ENCODE measurements at regions not wholly inside any gene's neighbourhood (a gene's known extent, or its start where the extent isn't known, plus 50 kb on each side); places are given as distances from the start of the nearest gene placed in this dataset.

GRCh38 chr7:42483886-42484285, 246.9 kb upstream of the GLI3 start:
- TF ChIP-seq CTCF (IDR thresholded peaks at IDR 0.05; ENCODE audit: insufficient read depth, low read length, missing control alignments): no peak
- no peak overlapping the region for H3K4me3 ChIP-seq (ENCODE audit: low read depth, low read length)
- POLR2A ChIA-PET: no interaction called here
- no peak for DNase-seq (ENCODE audit: low read depth, low spot score)
- CTCF ChIA-PET: no interaction called here

GRCh38 chr7:42479816-42480633, 243.0 kb upstream of the GLI3 start:
- ChIA-PET POLR2A (no interaction called here), CTCF (no interaction called here)
- no peak for TF ChIP-seq CTCF (IDR thresholded peaks at IDR 0.05; ENCODE audit: insufficient read depth, low read length, missing control alignments)
- no peak overlapping the region for H3K4me3 ChIP-seq (ENCODE audit: low read depth, low read length)
- no peak for DNase-seq (ENCODE audit: low read depth, low spot score)

GRCh38 chr7:42479452-42479815, 242.4 kb upstream of the GLI3 start:
- no peak for DNase-seq (ENCODE audit: low read depth, low spot score)
- ChIA-PET POLR2A (no interaction called here), CTCF (no interaction called here)
- no peak overlapping the region for H3K4me3 ChIP-seq (ENCODE audit: low read depth, low read length)
- TF ChIP-seq CTCF (IDR thresholded peaks at IDR 0.05; ENCODE audit: insufficient read depth, low read length, missing control alignments): no peak

- TF ChIP-seq CTCF (IDR thresholded peaks at IDR 0.05; ENCODE audit: insufficient read depth, low read length, missing control alignments): no peak
- ChIA-PET CTCF (no interaction called here), POLR2A (no interaction called here)
- no peak overlapping the region for H3K4me3 ChIP-seq (ENCODE audit: low read depth, low read length)
- DNase-seq (ENCODE audit: low read depth, low spot score): no peak
These were observed 241.7 kb upstream of the GLI3 start for GRCh38 chr7:42478717-42479116.

- POLR2A ChIA-PET: no interaction called here
- H3K4me3 ChIP-seq (ENCODE audit: low read depth, low read length): no peak overlapping the region
- CTCF ChIA-PET: no interaction called here
- DNase-seq (ENCODE audit: low read depth, low spot score): no peak
- TF ChIP-seq CTCF (IDR thresholded peaks at IDR 0.05; ENCODE audit: insufficient read depth, low read length, missing control alignments): no peak
These were observed 239.2 kb upstream of the GLI3 start for GRCh38 chr7:42476255-42476654.

GRCh38 chr7:42475082-42475481, 238.1 kb upstream of the GLI3 start:
- POLR2A ChIA-PET: no interaction called here
- DNase-seq (ENCODE audit: low read depth, low spot score): no peak
- no peak overlapping the region for H3K4me3 ChIP-seq (ENCODE audit: low read depth, low read length)
- no peak for TF ChIP-seq CTCF (IDR thresholded peaks at IDR 0.05; ENCODE audit: insufficient read depth, low read length, missing control alignments)
- CTCF ChIA-PET: no interaction called here
